ENCODE measurements at regions not wholly inside any gene's neighbourhood (a gene's known extent, or its start where the extent isn't known, plus 50 kb on each side); places are given as distances from the start of the nearest gene placed in this dataset.

GRCh38 chr2:19677215-19677777, 224.5 kb downstream of the TTC32 start:
- DNase-seq = no peak

GRCh38 chr2:19676770-19677169, 225.0 kb downstream of the TTC32 start:
- DNase-seq = no peak

GRCh38 chr2:19675856-19676460, 225.8 kb downstream of the TTC32 start:
- peak; percentile 53 for DNase-seq

GRCh38 chr2:19675003-19675629, 226.7 kb downstream of the TTC32 start:
- peak; percentile 29 for DNase-seq

GRCh38 chr2:19674051-19675002, 227.5 kb downstream of the TTC32 start:
- peak; percentile 78 for DNase-seq

GRCh38 chr2:19673213-19673791, 228.5 kb downstream of the TTC32 start:
- peak; percentile 49 for DNase-seq

GRCh38 chr2:19671916-19672315, 229.9 kb downstream of the TTC32 start:
- no peak for DNase-seq

- DNase-seq = no peak
Measured at GRCh38 chr2:19671311-19671710, 230.5 kb downstream of the TTC32 start.

GRCh38 chr2:19670303-19670702, 231.5 kb downstream of the TTC32 start:
- DNase-seq = no peak

- no peak for DNase-seq
Measured at GRCh38 chr2:19669559-19669958, 232.2 kb downstream of the TTC32 start.

- no peak for DNase-seq
Measured at GRCh38 chr2:19669126-19669525, 232.7 kb downstream of the TTC32 start.

GRCh38 chr2:19667536-19667949, 234.2 kb downstream of the TTC32 start:
- no peak for DNase-seq

GRCh38 chr2:19667085-19667484, 234.7 kb downstream of the TTC32 start:
- DNase-seq = peak; percentile 60

- no peak for DNase-seq
Measured at GRCh38 chr2:19664646-19665045, 237.1 kb downstream of the TTC32 start.

- DNase-seq = no peak
Measured at GRCh38 chr2:19659024-19659792, 242.6 kb downstream of the TTC32 start.

GRCh38 chr2:19656011-19656410, 245.8 kb downstream of the TTC32 start:
- no peak for DNase-seq

GRCh38 chr2:19654310-19655090, 247.3 kb downstream of the TTC32 start:
- no peak for DNase-seq

- DNase-seq = no peak
Measured at GRCh38 chr2:19653509-19653908, 248.3 kb downstream of the TTC32 start.

- no peak for DNase-seq
Measured at GRCh38 chr2:19652811-19653210, 249.0 kb downstream of the TTC32 start.

- no peak for DNase-seq
Measured at GRCh38 chr2:19651466-19651865, 250.3 kb downstream of the TTC32 start.

GRCh38 chr2:19649785-19650380, 251.9 kb downstream of the TTC32 start:
- peak; percentile 97 for DNase-seq

Data from fibroblast of skin of abdomen (primary cell).